Spleen (tissue), 7 donors: ENCODE measurements at regions not wholly inside any gene's neighbourhood (a gene's known extent, or its start where the extent isn't known, plus 50 kb on each side); places are given as distances from the start of the nearest gene placed in this dataset.

Source experiments
- POLR2A ChIP-seq, 3 donors: fragments of 450-650 bp; IDR thresholded peaks; one replicate each; pipeline ENCODE4 v1.5.1; 2017; ENCODE audit warnings: antibody characterized with exemption in 3 of 3, mild to moderate bottlenecking in 1 of 3
- POLR2AphosphoS5 ChIP-seq, 3 donors: sonication (generic); formaldehyde crosslinking; IDR thresholded peaks; one replicate each; pipeline ENCODE4 v1.5.1; 2017; ENCODE audit warnings: antibody characterized with exemption in 3 of 3
- TF ChIP-seq, protein P1 (sequence below), 11 experiments: fragments of 200-600 bp in 7 of 11; fragments of 450-650 bp in 4 of 11; sonication (generic) in 4 of 11; IDR thresholded peaks in 8 of 11; conservative IDR thresholded peaks in 3 of 11; 1 replicate in 7 of 11; 2 replicates in 4 of 11; pipeline versions ENCODE4 v1.4.0 to v1.8.0; 2016 to 2021; ENCODE audit warnings: antibody characterized with exemption in 11 of 11, inconsistent platforms in 4 of 11, mild to moderate bottlenecking in 1 of 11
- donor health status: DM: no; HTN: no; CAD: no; lungs with moderate emphysema.
- donor health status: DM: no; HTN: no; CAD: no.
- donor health status: DM: no; HTN: no; CAD: no.

DNA sequence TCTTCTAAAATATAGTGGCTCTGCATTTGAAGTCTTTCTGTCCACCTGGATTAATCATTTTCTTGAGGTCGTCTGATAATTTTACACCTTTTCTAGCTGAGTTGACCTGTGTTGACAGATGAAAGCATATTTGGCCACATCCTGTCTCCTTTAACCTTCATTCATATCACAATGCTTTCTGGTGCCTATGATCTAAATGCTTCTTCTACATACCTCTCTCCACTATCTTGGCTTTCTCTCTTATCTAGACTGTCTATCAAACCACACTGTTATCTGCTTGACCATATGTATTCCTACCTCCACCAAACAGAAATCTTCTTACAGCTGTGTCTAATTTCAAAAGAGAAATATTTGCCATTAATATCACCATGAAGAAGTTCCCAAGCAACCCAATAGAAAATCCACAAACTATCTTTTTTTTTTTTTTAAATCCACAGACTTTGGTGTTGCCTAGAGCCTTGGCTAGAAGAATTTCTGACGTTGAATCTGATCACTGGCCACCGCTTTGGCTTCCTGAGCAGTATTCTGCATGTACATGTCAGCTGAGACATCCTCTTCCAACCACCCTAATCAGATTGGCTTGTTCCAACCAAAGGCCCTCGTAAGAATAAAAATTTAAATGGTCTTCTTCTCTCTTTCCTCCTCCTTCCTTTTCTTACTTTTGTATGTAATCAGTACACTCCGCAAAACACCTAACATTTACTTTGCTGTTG lies 66.3 kb upstream of the SP4 start:
- TF ChIP-seq POLR2AphosphoS5 (IDR thresholded peaks at IDR 0.05) (no peak), POLR2A (IDR thresholded peaks at IDR 0.05) (no peak)
- TF ChIP-seq, protein P1, sequence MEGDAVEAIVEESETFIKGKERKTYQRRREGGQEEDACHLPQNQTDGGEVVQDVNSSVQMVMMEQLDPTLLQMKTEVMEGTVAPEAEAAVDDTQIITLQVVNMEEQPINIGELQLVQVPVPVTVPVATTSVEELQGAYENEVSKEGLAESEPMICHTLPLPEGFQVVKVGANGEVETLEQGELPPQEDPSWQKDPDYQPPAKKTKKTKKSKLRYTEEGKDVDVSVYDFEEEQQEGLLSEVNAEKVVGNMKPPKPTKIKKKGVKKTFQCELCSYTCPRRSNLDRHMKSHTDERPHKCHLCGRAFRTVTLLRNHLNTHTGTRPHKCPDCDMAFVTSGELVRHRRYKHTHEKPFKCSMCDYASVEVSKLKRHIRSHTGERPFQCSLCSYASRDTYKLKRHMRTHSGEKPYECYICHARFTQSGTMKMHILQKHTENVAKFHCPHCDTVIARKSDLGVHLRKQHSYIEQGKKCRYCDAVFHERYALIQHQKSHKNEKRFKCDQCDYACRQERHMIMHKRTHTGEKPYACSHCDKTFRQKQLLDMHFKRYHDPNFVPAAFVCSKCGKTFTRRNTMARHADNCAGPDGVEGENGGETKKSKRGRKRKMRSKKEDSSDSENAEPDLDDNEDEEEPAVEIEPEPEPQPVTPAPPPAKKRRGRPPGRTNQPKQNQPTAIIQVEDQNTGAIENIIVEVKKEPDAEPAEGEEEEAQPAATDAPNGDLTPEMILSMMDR (IDR thresholded peaks at IDR 0.05 in 8 of 11, conservative IDR thresholded peaks at IDR 0.05 in 3 of 11) = no peak
